ENCODE measurements at regions not wholly inside any gene's neighbourhood (a gene's known extent, or its start where the extent isn't known, plus 50 kb on each side); places are given as distances from the start of the nearest gene placed in this dataset.

DNA sequence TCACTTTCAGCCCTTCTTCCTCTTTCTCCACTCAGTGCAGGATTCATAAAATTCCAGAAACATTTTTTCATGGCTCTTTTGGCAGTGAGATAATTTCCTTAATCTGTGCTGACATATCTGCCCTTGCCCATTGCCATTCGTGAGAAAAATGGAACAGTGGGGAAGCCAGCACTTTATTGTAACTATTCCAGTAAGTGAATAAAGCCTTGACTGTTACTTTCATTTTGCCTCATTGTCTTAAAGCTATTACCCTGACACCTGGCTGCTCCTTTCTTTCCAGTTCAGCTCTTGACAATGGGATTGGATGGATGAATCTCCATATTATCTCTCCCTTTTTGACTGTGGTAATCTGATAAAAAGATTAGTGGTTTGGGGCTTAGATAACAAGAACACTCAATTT lies 1068.1 kb upstream of the PCDH20 start:
- TF ChIP-seq POLR2A (IDR thresholded peaks at IDR 0.05; ENCODE audit: low read length) (no peak), GATA1 (IDR thresholded peaks at IDR 0.05; ENCODE audit: low read depth, low read length) (no peak)
